ENCODE measurements at regions not wholly inside any gene's neighbourhood (a gene's known extent, or its start where the extent isn't known, plus 50 kb on each side); places are given as distances from the start of the nearest gene placed in this dataset.

GRCh38 chr5:136814619-136815378 lies 449.5 kb upstream of the TRPC7 start:
- TF ChIP-seq CTCF (IDR thresholded peaks at IDR 0.05) (no peak), POLR2A (IDR thresholded peaks at IDR 0.05) (no peak)

Measured in Peyer's patch (tissue), 4 donors.